Medulla oblongata (tissue), 1 donor: ENCODE measurements at regions not wholly inside any gene's neighbourhood (a gene's known extent, or its start where the extent isn't known, plus 50 kb on each side); places are given as distances from the start of the nearest gene placed in this dataset.
"Not testable (repeated sequence)": the region's sequence is repeated elsewhere in the genome, so short reads cannot be mapped to it uniquely, and the experiment has no call there.

ENCODE experiments used
- DNase-seq: peaks from one replicate; pipeline ENCODE4 v3.0.0-alpha.2; 2015; ENCODE audit errors: extremely low spot score

DNA sequence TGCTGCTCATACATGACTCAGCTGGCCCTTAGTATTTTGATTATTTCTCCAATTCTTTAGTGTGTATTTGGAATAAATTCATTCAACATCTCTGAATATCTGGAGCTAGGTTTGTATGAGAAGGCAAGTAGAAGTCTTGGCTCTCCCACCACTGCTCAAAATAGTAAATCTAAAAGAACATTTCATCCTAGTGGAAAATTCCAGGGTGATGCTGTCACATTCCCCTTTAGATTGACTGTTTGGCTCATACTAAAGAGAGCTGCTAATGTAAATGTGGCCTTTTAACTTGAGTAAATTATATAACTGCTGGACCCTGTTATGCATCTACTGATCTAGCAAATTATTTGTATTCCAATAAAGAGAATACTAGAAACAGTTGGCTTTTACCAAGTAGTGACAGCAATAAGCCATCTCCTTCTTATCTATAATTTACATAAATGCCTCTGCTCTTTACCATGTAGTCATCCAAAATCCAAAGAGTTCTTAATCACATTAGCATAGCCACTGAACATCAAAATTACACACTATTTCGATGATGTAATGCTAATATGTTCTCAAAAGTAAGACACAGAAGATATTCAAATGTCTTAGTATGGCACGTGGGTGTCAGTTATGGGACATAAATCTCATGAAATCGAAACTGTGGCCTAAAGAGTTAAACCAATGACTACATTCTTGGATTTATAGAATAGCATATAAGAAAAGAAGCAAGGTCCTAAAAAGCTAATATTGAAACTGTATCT lies 86.9 kb upstream of the KCND2 start:
- no peak for DNase-seq

DNA sequence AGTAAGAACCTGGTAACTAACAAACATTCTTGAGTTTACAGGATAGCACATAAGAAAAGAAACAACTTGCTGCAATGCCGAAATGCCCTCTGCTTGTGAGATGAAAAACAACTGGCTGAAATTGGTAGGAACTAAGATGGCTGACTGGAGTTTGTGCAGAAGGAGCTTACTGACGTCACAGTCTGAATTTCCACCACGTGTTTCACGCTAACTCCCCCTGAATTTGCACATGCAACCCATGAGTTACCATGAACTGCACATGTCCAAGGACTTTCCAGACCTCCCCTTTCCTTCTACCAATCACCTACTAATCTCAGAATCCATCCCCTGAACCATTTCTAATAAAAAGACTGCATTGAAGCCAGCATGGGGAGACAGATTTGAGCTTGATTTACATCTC lies 86.3 kb upstream of the KCND2 start:
- DNase-seq = no peak

DNA sequence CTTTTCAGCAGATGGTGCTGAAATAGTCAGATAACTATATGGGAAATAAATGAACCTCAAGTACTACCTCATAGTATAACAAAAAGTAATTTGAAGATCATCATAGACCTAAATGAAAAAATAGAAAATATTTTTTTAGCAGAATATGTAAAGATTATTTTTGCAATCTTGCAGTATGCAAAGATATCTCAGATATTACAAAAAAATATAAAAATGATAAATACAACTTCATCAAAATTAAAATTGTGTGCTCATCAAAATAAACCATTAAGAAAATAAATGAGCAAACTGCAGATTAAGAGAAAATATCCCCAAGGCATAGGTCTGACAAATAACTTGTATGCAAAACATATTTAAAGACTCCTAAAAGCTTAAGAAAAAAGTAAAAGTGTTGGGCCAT lies 83.4 kb upstream of the KCND2 start:
- no peak for DNase-seq

DNA sequence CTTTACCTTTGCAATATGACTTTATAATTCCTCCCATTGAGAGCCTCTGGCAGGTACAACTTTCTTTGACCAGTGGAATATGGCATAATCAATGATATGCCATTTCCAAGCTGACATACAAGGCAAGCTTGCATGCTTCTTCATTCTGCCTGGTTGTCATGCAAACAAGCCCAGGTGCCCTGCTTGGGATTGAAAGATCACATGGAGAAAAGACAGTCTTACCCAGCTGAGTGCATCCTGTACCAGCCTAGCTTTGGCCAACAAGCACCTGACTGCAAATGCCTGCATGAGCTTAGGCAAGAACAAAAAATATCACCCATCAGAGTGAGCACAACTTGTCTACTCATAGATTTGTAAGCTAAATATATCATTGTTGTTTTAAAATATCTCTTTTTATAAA lies 82.9 kb upstream of the KCND2 start:
- no peak for DNase-seq

DNA sequence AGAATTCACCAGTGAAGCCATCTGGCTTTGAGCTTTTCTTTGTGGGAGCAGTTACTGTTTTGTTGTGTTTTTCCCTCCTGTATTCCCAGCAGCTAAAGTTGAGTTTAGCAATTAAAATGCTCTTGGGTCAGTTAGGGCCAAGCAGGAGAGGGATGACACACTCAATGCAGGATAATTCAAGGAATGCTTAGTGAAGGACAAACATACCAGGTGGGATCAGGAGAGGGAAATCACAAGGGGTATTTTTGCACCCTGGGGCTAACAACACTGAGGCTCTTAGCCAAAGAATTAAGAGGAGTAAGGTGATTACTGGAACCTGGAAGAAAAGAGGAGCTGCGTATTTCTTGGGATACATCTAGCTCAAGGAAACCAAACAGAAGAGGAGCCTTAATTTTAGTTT lies 82.4 kb upstream of the KCND2 start:
- DNase-seq = no peak

DNA sequence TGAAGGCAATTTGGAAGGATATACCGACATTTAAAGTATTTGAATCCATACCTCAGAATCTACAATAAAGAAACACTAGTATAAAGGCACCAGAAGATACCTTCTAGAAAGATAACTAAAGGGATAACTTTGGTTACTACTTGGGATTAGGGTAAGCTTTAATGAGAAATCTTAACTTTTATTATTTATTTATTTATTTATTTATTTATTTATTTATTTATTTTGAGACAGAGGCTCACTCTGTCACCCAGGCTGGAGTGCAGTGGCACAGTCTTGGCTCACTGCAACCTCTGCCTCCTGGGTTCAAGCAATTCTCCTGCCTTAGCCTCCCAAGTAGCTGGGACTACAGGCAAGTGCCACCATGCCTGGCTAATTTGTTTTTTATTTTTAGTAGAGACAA lies 81.6 kb upstream of the KCND2 start:
- not testable (repeated sequence) for DNase-seq

DNA sequence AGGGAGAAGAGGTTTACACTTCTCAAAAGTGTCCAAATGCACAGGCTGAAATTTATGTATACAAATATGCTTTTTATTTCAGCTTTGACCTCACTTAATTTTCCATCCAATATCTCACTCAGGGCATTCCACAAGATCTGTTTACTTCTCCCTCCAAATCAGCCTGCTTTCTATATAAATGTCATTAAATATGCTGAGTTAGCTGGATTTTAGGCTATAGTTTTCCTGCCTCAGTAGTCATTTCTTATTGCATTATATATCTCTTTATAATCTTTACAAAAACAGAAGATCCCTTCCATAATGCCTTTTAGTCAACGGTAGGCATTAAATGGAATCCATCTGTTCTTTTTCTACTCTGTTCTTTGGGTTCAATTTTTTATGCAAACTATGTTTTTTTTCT lies 71.7 kb upstream of the KCND2 start:
- DNase-seq = no peak

DNA sequence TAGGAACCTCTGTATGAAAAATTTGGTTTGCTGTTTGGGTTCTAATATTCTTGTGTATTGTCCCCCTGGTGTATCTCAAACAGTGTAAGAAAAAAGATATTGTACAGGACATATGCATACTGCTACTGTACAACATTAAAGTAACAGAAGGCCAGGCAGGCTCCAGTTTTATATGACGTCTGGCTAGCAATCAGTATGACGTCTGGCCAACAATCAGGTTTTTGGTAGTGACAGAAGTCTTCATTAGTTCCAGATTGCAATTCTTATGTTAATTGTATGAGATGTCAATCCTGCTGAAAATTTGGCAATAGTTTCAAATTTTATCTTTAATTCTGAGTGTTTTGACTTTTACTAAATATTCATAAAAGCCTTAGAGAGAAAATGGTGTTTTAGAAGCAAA lies 67.9 kb upstream of the KCND2 start:
- no peak for DNase-seq

DNA sequence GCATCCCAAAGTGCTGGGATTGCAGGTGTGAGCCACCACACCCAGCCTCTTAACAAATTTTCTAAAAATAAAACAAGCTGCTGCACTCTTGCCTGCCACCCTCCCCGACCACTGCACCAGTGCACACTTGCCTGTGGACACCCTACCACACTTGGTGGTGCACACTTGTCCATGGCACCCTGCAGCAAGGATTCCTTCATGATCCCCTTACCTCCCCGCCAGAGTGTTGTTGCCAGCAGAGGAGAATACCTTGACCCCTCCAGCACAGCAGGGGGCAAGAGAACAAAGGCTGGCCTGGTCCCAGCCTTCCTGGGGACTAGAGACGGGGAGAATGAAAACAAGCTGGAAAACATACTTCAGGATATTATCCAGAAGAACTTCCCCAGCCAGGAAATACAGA lies 65.9 kb upstream of the KCND2 start:
- DNase-seq = no peak

DNA sequence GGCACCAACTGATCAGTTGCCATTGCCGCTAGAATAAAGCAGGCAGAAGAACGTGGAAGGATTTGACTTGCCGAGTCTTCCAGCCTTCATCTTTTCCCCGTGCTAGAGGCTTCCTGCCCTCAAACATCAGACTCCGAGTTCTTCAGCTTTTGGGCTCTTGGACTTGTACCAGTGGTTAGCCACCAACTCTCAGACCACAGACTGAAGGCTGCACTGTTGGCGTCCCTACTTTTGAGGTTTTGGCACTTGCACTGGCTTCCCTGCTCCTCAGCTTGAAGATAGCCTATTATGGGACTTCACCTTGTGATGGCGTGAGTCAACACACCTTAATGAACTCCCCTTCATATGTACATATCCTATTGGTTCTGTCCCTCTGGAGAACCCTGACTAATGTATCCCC lies 57.3 kb upstream of the KCND2 start:
- no peak for DNase-seq

DNA sequence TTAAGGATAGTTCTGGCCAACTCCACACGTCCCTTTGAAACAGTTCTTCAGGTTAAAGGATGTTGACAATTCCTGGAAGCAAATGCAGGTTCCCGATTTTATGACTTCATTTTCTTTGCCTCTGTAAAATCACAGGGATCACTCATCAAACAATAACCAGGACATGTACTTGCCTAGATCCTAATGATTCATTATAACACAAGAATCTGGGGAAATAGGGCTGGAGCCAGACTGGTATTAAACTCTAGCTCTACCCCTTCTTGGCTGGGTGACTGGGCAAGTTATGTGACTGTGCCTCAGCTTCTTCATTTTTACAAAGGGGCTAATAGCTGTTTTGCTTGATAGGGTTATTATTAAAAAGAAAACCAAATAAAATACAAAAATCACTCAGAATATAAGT lies 56.0 kb upstream of the KCND2 start:
- no peak for DNase-seq

DNA sequence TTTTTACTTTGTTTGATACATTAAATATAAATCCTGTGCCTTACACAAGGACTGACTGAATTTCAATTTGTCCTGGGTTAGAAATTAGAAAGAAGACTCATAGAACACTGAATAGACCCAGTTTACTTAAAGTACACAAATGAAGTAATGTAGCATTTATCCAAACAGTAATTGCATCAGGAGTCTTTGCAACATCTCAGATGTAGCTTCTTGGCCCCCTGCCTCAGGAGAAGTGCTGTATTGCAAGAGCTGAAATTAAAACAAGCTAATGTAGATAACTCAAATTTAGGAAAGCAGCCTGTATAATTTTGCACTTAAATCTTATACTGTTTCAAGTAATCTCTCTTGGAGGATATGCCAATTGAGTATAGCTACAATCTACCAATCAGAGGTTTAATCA lies 54.3 kb upstream of the KCND2 start:
- DNase-seq = no peak

DNA sequence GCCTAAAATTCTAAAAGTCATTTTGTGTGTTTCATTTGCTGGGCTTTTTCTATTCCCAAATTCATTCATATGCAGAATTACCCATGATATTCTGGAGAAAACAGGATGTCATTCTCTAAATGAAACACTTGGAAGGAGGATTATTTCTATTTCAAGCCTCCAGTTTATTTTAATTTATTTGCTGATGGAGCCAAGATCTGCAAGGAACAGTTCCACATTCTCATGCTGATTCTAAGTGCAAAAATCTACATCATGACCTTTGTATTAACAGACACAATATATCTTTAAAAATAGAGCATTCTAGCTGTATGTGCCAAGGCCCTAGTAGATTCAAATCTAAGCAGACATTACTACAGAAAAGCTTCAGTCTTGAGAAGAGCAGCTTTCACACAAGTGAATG lies 51.3 kb upstream of the KCND2 start:
- DNase-seq = no peak
